ENCODE measurements at regions not wholly inside any gene's neighbourhood (a gene's known extent, or its start where the extent isn't known, plus 50 kb on each side); places are given as distances from the start of the nearest gene placed in this dataset.

- no peak for DNase-seq (ENCODE audit: low spot score)
- no peak for TF ChIP-seq CTCF (IDR thresholded peaks at IDR 0.05; ENCODE audit: extremely low read depth, missing control alignments)
Observed at GRCh38 chr3:106376016-106376570, 507.3 kb upstream of the CBLB start.

- no peak for TF ChIP-seq CTCF (IDR thresholded peaks at IDR 0.05; ENCODE audit: extremely low read depth, missing control alignments)
- DNase-seq (ENCODE audit: low spot score): no peak
Observed at GRCh38 chr3:106379251-106379750, 510.5 kb upstream of the CBLB start.

GRCh38 chr3:106380232-106380631 lies 511.4 kb upstream of the CBLB start:
- DNase-seq (ENCODE audit: low spot score): no peak

GRCh38 chr3:106381286-106381938 lies 512.6 kb upstream of the CBLB start:
- no peak for DNase-seq (ENCODE audit: low spot score)
- no peak for TF ChIP-seq CTCF (IDR thresholded peaks at IDR 0.05; ENCODE audit: extremely low read depth, missing control alignments)

More at GRCh38 chr3:106380232-106380631, 511.4 kb upstream of the CBLB start:
- no peak for TF ChIP-seq CTCF (IDR thresholded peaks at IDR 0.05; ENCODE audit: extremely low read depth, missing control alignments)

GRCh38 chr3:106381939-106382335 lies 513.1 kb upstream of the CBLB start:
- DNase-seq (ENCODE audit: low spot score): no peak
- TF ChIP-seq CTCF (IDR thresholded peaks at IDR 0.05; ENCODE audit: extremely low read depth, missing control alignments): no peak

GRCh38 chr3:106386050-106386449 lies 517.2 kb upstream of the CBLB start:
- TF ChIP-seq CTCF (IDR thresholded peaks at IDR 0.05; ENCODE audit: extremely low read depth, missing control alignments): no peak
- DNase-seq (ENCODE audit: low spot score): no peak

GRCh38 chr3:106392915-106393314 lies 524.1 kb upstream of the CBLB start:
- TF ChIP-seq CTCF (IDR thresholded peaks at IDR 0.05; ENCODE audit: extremely low read depth, missing control alignments): no peak
- DNase-seq (ENCODE audit: low spot score): no peak

All from GM20000 (cell line).